NCI-H460 (cell line): ENCODE measurements at regions not wholly inside any gene's neighbourhood (a gene's known extent, or its start where the extent isn't known, plus 50 kb on each side); places are given as distances from the start of the nearest gene placed in this dataset.
A peak's percentile ranks its signal among the peaks of the same experiment; 100 is the strongest.

Source experiments
- DNase-seq: peaks from one replicate; pipeline ENCODE4 v3.0.0-alpha.2; 2016; ENCODE audit warnings: low read depth; ENCODE audit errors: extremely low read depth

- peak; percentile 90 for DNase-seq
Measured at GRCh38 chr9:90102292-90102901, 497.6 kb downstream of the GADD45G start.

- no peak for DNase-seq
Measured at GRCh38 chr9:90103771-90104170, 499.0 kb downstream of the GADD45G start.

GRCh38 chr9:90105773-90106172 lies 501.0 kb downstream of the GADD45G start:
- DNase-seq, result no peak

- no peak for DNase-seq
Measured at GRCh38 chr9:90107040-90107725, 502.4 kb downstream of the GADD45G start.

GRCh38 chr9:90107726-90108655 lies 503.2 kb downstream of the GADD45G start:
- DNase-seq, result no peak

- DNase-seq, result no peak
Measured at GRCh38 chr9:90112788-90113187, 508.0 kb downstream of the GADD45G start.

- no peak for DNase-seq
Measured at GRCh38 chr9:90114641-90115425, 510.0 kb downstream of the GADD45G start.

GRCh38 chr9:90121762-90122161 lies 517.0 kb downstream of the GADD45G start:
- DNase-seq, result no peak

- peak; percentile 25 for DNase-seq
Measured at GRCh38 chr9:90124961-90125360, 517.7 kb downstream of the DIRAS2 start.

GRCh38 chr9:90127923-90128322 lies 514.7 kb downstream of the DIRAS2 start:
- DNase-seq, result no peak

GRCh38 chr9:90128587-90129190 lies 513.9 kb downstream of the DIRAS2 start:
- no peak for DNase-seq

- DNase-seq, result no peak
Measured at GRCh38 chr9:90129446-90129845, 513.2 kb downstream of the DIRAS2 start.

GRCh38 chr9:90131568-90131967 lies 511.1 kb downstream of the DIRAS2 start:
- no peak for DNase-seq

GRCh38 chr9:90132866-90133265 lies 509.8 kb downstream of the DIRAS2 start:
- no peak for DNase-seq

GRCh38 chr9:90137801-90138200 lies 504.8 kb downstream of the DIRAS2 start:
- no peak for DNase-seq

GRCh38 chr9:90140131-90140818 lies 502.3 kb downstream of the DIRAS2 start:
- no peak for DNase-seq

- DNase-seq, result peak; percentile 13
Measured at GRCh38 chr9:90141723-90142122, 500.9 kb downstream of the DIRAS2 start.

GRCh38 chr9:90142580-90142979 lies 500.0 kb downstream of the DIRAS2 start:
- DNase-seq, result peak; percentile 62

- DNase-seq, result no peak
Measured at GRCh38 chr9:90147426-90147825, 495.2 kb downstream of the DIRAS2 start.

GRCh38 chr9:90156318-90156717 lies 486.3 kb downstream of the DIRAS2 start:
- no peak for DNase-seq
